Activated CD8-positive, alpha-beta memory T cell treated with anti-CD3 and anti-CD28 coated beads, Interleukin-2, amount 50 U/mL, for 24 hours (primary cell): ENCODE measurements at regions not wholly inside any gene's neighbourhood (a gene's known extent, or its start where the extent isn't known, plus 50 kb on each side); places are given as distances from the start of the nearest gene placed in this dataset.

Source experiments
- DNase-seq: peaks from one replicate; pipeline ENCODE4 v3.0.0-alpha.2; 2020; ENCODE audit errors: extremely low read depth

DNA sequence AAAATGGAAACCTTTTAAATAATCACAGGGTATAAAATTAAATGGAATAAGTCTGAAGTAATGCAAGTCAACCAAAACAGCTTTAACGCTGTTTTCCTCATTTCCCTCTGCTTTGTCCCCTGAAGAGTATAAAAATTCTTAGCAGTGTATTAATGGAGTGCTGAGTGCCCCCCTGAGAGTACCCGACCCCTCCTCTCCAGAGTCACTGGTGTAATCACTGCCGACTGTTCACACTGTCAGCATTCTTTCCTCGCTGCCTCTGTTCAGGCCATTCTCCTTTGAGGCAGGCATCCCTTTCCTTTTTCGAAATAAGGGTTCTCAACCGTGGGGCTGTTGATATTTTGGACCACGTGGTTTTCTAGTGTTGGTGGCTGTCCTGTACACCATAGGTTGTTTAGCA is 146.9 kb upstream of the SLC10A2 start:
- DNase-seq, result no peak

DNA sequence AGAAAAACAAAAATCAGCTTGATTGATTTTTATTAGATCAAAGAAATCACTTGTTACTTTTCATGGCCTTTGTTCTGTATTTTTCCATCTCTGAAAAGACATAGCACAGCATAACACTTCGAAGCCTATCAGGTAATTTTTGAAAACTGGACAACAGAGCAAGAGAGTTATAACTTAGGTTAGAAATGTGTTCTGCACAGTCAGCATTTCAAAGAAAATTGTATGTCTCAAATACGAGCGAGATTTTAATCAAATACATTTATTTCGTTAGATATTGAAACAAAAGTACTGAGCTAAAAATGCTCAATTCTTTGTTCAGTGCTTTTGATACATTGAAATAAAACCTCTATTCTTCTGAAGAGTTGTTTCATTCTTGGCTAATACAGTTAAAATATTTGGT is 144.1 kb upstream of the SLC10A2 start:
- DNase-seq, result no peak

GRCh38 chr13:103203735-103204330 is 137.6 kb upstream of the SLC10A2 start:
- DNase-seq, result no peak

DNA sequence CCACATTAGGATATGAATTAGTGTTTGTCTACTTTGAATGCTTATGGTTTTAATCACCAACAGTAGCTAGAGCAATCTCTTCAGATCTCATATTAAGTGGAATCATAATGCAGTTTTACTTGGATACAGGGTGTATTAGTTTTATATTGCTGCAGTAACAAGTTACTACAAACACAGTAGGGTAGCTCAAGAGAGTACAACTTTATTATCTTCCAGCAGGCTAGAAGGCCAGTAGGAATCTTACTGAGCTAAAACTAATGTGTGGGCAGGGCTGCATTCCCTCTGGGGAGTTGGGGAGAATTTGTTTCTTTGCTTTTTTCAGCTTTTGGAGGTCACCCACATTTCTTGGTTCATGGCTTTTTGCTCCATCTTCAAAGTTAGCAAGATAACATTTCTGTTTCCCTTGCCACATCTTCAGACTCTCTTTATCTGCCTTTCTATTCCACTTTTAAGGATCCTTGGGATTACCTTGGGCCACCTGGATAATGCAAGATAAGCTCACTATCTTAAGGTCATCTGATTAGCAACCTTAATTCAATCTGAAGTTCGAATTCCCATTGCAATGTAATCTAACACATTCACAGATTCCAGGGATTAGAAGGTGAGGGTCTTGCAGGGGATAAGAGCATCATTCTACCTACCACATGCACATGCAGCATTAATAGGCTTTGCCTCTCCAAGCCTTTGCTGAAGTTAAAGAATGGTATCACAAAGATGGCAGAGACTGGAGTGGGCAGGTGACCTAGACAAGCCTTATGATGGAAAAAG is 134.1 kb upstream of the SLC10A2 start:
- DNase-seq, result no peak

- DNase-seq, result no peak
Observed at GRCh38 chr13:103199380-103200088, 133.3 kb upstream of the SLC10A2 start.

DNA sequence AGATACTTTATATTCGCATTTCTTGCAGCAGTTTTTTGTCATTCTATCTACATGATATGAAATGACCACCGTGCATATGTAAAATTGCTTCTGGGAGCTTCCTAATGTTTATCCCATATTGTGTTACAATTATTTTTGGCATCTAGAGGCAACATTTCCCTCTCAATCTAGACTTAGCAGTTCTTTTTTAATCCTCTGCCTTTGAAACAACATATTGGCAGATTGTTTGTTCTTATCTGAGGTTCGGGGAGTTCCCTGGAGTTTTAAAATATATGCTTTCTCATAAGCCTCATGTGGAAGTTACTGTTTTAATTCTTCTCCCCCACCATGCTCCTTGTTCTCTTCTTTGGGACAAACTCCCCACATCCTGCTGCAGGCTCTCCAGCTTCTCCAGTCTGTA is 130.1 kb upstream of the SLC10A2 start:
- DNase-seq, result no peak

DNA sequence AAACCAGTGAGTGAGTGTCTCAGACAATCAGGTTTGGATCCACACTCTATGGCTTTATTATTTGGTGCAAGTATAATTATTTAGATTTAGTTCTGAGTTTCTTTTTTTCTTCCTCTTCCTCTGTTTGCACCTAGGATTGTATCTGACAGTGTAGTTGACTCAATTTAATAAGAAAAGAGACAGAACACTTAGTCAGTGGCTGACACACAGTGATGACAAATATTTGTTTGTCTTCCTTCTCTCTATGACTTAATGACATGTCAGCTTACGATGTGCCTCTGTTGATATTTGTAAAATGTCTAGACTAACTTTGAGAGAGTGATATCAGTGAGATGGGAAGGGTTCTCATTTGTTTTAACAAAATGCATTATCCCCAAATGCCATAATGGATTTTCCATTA is 129.5 kb upstream of the SLC10A2 start:
- DNase-seq, result no peak

DNA sequence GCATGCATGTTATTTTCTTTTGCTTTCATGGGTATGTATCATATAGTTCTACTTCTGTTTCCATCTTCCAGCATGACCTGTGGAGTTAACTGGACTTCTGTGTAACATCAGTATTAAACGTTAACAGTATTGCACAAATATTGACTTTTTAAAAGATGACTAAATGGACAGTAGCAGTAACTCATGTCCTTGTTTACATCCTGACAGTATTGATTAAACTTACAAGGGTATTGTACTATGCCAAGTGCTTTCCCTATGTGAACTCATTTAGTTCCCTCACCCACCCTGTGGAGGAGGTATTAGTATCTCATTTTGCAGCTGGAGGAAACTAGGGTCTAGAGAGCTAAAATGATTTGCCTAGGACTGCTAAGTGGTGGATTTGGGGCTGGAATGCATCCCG is 128.7 kb upstream of the SLC10A2 start:
- DNase-seq, result no peak

DNA sequence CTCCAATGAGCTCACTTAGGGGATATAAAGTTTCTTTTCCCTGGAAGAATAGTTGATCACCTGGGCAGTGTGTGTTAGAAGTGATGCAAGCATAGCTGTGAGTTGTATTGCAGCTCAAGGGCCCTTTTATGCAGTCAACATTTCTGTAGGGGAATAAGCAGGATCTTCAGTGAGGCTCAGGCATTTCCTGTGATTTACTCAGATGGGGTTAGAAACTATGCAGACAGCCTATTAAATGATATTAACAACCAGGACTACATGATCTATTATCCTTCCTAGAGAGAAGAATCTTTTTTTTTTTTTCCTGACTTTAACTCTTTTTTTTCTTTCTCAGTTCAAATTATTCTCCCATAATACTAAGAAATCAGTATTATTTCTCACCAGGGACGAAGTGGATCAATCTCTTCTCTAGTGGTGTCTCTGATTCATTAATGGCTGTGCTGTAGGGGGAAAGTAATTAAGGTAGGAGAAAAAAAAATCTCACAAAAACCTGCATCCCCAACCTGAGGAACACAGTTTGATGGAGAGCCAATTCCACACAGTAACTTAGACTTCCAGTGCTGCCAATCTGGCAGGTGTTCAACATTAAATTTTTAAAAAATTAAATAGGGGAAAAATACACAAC is 126.4 kb upstream of the SLC10A2 start:
- no peak for DNase-seq

- DNase-seq, result no peak
Observed at GRCh38 chr13:103190841-103191240, 124.6 kb upstream of the SLC10A2 start.

- DNase-seq, result no peak
Observed at GRCh38 chr13:103188713-103189326, 122.6 kb upstream of the SLC10A2 start.

- DNase-seq, result no peak
Observed at GRCh38 chr13:103187721-103188156, 121.5 kb upstream of the SLC10A2 start.

- no peak for DNase-seq
Observed at GRCh38 chr13:103184413-103184812, 118.2 kb upstream of the SLC10A2 start.

DNA sequence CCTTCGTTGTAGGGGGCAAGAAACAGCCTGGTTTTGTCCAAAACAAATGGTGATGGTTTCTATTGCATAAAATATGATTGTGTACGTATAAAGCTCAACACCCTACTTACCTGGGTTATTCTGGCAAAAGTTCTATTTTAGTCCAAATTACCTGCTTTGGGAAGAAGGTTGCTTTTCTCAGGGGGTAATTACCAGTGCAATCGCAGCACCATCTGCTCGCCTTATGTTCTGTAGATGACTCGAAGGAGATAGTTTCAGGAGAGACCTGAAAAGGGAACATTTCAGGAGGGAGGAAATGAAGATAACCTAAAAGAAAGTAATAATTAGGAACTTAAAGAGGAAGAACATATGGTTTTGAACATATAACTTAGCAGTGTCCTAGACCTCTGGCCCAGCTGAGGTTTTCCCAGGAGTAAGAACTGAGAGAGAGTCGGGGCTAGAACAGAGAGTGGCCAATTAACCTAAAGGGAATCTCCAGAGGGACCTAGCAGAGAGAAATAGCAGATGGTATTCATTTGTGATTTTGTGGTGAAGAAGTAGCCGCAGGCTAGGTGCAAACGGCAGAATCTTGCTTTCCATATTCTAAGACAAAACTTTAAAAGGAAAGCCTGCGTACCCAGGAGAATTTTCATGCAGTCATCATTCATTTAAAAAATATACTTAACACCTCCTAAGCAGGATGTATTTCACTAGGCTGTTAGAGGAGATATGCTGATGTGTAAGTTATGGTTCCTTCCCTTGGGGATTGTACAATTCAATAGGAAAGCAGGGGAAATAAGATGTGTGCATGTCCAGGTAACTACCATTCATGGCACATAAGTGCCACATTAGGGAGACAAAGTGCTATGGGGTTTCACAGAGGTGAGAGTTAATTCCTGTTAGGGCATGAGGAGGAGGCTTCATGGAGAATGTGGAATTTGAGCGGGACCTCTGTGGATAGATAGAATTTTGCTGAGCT is 113.0 kb upstream of the SLC10A2 start:
- no peak for DNase-seq

- no peak for DNase-seq
Observed at GRCh38 chr13:103174966-103175365, 108.7 kb upstream of the SLC10A2 start.

GRCh38 chr13:103168901-103169508 is 102.8 kb upstream of the SLC10A2 start:
- no peak for DNase-seq

DNA sequence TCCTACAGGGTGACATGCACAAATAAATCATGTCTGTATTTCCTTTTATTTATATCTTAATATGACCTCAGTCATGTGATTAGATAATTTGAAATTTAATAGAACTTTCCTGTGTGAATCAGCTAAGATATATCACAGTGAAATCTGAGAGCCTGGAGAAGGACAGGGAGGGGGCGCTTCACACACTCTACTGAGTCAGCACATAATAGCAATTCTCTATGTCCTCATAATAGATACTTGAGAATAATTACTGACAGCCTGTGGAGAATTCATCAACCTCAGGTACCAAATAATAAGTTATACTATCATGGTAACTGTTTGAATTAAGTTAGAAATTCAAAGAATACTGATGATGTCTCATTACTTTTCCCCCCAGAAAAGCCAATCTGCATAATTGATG is 98.0 kb upstream of the SLC10A2 start:
- no peak for DNase-seq

- no peak for DNase-seq
Observed at GRCh38 chr13:103161476-103161875, 95.3 kb upstream of the SLC10A2 start.

DNA sequence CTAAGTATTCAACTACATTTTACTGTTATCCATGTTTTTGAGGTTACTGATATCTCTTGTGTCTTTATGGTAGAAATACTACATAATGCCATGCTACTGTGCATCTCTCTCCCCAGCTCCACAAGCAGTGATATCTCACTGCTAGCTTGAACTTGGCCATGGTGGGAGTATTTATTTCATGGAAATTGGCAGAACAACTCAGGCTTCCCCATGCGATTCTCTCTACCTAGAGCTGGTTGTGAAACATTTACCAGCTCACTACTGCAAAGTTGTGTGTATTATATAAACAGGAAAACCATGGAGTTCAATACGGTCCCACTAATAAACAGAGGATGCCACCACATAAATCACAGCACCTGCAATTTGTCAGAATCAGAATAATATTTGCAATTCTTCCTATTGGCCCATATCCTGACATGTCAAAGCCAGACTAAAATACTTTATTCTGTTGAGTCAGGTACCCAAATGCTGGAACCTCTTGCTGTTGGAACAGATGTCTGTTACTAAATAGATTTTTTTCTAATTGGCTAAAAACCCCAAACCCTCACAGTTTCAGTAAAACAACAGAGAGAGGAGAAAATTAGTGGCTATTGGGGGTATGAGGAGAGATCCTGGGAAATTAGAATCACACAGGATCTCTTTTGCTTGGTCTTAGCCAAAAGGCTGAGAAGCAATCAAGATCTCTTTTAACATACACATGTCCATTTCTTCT is 91.4 kb upstream of the SLC10A2 start:
- no peak for DNase-seq

DNA sequence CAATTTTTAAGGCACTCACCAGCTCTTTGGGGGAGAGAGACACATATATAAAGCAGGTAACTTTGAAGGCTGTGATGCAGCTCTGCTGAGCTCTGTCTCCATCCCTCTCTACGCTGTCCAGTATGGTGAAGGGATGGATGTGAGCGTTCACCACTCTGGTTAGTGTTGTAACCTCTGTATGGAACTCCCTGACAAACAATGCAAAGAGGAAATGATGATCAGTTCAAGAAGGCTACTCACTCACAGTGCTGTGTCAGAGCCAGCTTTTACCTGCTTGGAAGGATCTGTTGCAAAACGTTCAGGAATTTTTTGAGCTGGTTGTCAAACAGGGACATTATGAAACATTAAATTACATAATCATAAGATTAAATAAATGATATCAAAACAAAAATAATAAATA is 90.8 kb upstream of the SLC10A2 start:
- DNase-seq, result no peak
